ENCODE measurements at regions not wholly inside any gene's neighbourhood (a gene's known extent, or its start where the extent isn't known, plus 50 kb on each side); places are given as distances from the start of the nearest gene placed in this dataset.

DNA sequence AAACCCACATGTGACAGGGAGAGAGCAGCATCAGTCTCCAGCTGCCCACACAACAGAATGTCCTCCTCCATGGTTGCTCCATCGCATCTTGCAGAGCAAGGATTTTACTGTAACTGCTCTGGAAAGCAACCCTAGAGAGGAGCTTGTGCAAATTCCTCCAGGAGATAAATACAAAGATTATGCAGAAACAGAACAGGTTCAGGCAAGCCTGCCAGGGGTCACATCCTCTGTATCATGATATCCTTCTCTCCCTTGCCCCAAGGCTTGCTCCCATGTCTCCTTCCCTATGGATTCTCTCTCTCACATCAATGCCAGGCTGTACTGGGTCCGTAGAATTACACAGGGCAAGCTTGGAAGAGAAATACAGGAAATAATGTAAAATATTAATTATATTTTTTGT, 226.0 kb downstream of the MPDZ start:
- Histone ChIP-seq H3K27me3 (no peaks in the 10 kb centered on the region), H3K36me3 (no peaks in the 10 kb centered on the region), H3K27ac (no peak overlapping the region), H3K9ac (ENCODE audit: low read depth in 2 of 2, low read length in 2 of 2) (no peak overlapping the region), H3K4me3 (no peak overlapping the region), H3K4me1 (no peaks in the 10 kb centered on the region), H3K9me3 (no peaks in the 10 kb centered on the region)
- DNase-seq, result no peak
- TF ChIP-seq, protein P1, sequence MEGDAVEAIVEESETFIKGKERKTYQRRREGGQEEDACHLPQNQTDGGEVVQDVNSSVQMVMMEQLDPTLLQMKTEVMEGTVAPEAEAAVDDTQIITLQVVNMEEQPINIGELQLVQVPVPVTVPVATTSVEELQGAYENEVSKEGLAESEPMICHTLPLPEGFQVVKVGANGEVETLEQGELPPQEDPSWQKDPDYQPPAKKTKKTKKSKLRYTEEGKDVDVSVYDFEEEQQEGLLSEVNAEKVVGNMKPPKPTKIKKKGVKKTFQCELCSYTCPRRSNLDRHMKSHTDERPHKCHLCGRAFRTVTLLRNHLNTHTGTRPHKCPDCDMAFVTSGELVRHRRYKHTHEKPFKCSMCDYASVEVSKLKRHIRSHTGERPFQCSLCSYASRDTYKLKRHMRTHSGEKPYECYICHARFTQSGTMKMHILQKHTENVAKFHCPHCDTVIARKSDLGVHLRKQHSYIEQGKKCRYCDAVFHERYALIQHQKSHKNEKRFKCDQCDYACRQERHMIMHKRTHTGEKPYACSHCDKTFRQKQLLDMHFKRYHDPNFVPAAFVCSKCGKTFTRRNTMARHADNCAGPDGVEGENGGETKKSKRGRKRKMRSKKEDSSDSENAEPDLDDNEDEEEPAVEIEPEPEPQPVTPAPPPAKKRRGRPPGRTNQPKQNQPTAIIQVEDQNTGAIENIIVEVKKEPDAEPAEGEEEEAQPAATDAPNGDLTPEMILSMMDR (IDR thresholded peaks at IDR 0.05), result no peak
- intact Hi-C loops (cut with DNase I), result no loop called here

DNA sequence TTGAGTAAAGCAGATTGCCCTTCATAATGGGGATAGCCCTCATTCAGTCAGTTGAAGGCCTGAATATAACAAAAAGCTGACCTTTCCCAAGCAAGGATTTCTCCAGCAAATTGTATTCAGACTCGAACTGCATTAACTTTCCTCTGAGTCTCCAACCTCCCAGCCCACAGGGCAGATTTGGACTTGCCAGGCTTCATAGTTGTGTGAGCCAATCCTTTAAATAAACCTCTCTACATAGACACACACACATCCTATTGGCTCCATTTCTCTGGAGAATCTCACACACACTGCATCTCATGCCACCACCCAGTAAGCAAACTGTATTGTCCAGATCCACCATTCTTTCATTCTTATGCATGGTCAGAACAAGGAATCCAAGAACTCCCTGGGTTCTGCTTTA, 225.1 kb downstream of the MPDZ start:
- intact Hi-C loops (cut with DNase I), result no loop called here
- Histone ChIP-seq H3K27ac (no peak overlapping the region), H3K27me3 (no peaks in the 10 kb centered on the region), H3K4me1 (no peaks in the 10 kb centered on the region), H3K9me3 (no peaks in the 10 kb centered on the region), H3K4me3 (no peak overlapping the region), H3K9ac (ENCODE audit: low read depth in 2 of 2, low read length in 2 of 2) (no peak overlapping the region), H3K36me3 (no peaks in the 10 kb centered on the region)
- TF ChIP-seq, protein P1 (IDR thresholded peaks at IDR 0.05), result no peak
- DNase-seq, result no peak

Data from colonic mucosa (tissue), 4 donors.